ENCODE measurements at regions not wholly inside any gene's neighbourhood (a gene's known extent, or its start where the extent isn't known, plus 50 kb on each side); places are given as distances from the start of the nearest gene placed in this dataset.

GRCh38 chr17:79428988-79429387, 181.9 kb downstream of the RBFOX3 start:
- Histone ChIP-seq H4K20me1 (ENCODE audit: insufficient read depth) (no peaks in the 10 kb centered on the region), H3K27ac (no peak overlapping the region), H3K9me2 (ENCODE audit: insufficient read depth) (no peaks in the 10 kb centered on the region), H3K9me3 (ENCODE audit: insufficient read depth, low read depth) (no peaks in the 10 kb centered on the region), H3K27me3 (ENCODE audit: insufficient read depth, low read depth) (peaks cover 94% of the 10 kb centered on the region), H3K4me1 (replicated peaks; ENCODE audit: insufficient read depth) (no peaks in the 10 kb centered on the region), H3K4me2 (no peak overlapping the region), H3K36me3 (ENCODE audit: low read depth) (no peaks in the 10 kb centered on the region), H2AFZ (no peak overlapping the region), H3F3A (ENCODE audit: insufficient read depth, low read depth) (no peaks in the 10 kb centered on the region), H3K79me2 (ENCODE audit: low read depth) (no peaks in the 10 kb centered on the region), H3K4me3 (no peak overlapping the region)
- ChIA-PET CTCF (no interaction called here), POLR2A (ENCODE audit: unreplicated experiment) (no interaction called here)
- no peak for DNase-seq
- no peak for TF ChIP-seq CTCF (conservative IDR thresholded peaks at IDR 0.05)
- no peak for TF ChIP-seq EZH2 (IDR thresholded peaks at IDR 0.05; ENCODE audit: low read depth)
- intact Hi-C loops (cut with micrococcal nuclease; ENCODE audit: unreplicated experiment): no loop called here
- no TSS peak for BruUV-seq (replicated peaks)

- TF ChIP-seq CTCF (conservative IDR thresholded peaks at IDR 0.05) (no peak), EZH2 (IDR thresholded peaks at IDR 0.05; ENCODE audit: low read depth) (no peak)
- no TSS peak for BruUV-seq (replicated peaks)
- Histone ChIP-seq H4K20me1 (ENCODE audit: insufficient read depth) (no peaks in the 10 kb centered on the region), H3K4me2 (no peak overlapping the region), H3K9me2 (ENCODE audit: insufficient read depth) (no peaks in the 10 kb centered on the region), H3K4me1 (replicated peaks; ENCODE audit: insufficient read depth) (no peaks in the 10 kb centered on the region), H3K27me3 (ENCODE audit: insufficient read depth, low read depth) (peaks cover 97% of the 10 kb centered on the region), H2AFZ (no peak overlapping the region), H3K9me3 (ENCODE audit: insufficient read depth, low read depth) (no peaks in the 10 kb centered on the region), H3K79me2 (ENCODE audit: low read depth) (no peaks in the 10 kb centered on the region), H3F3A (ENCODE audit: insufficient read depth, low read depth) (no peaks in the 10 kb centered on the region), H3K36me3 (ENCODE audit: low read depth) (no peaks in the 10 kb centered on the region), H3K27ac (no peak overlapping the region), H3K4me3 (no peak overlapping the region)
- no peak for DNase-seq
- intact Hi-C loops (cut with micrococcal nuclease; ENCODE audit: unreplicated experiment): no loop called here
- ChIA-PET CTCF (no interaction called here), POLR2A (ENCODE audit: unreplicated experiment) (no interaction called here)
These were observed 183.0 kb downstream of the RBFOX3 start for GRCh38 chr17:79427621-79428539.

GRCh38 chr17:79425686-79426085, 185.2 kb downstream of the RBFOX3 start:
- H3K27ac ChIP-seq: no peak overlapping the region
- intact Hi-C loops (cut with micrococcal nuclease; ENCODE audit: unreplicated experiment): no loop called here
- no peak overlapping the region for H3K4me2 ChIP-seq
- no peaks in the 10 kb centered on the region for H3K4me1 ChIP-seq (replicated peaks; ENCODE audit: insufficient read depth)
- POLR2A ChIA-PET (ENCODE audit: unreplicated experiment): no interaction called here
- H3F3A ChIP-seq (ENCODE audit: insufficient read depth, low read depth): no peaks in the 10 kb centered on the region
- H3K9me3 ChIP-seq (ENCODE audit: insufficient read depth, low read depth): no peaks in the 10 kb centered on the region
- DNase-seq: no peak
- H3K4me3 ChIP-seq: no peak overlapping the region
- no TSS peak for BruUV-seq (replicated peaks)
- H3K9me2 ChIP-seq (ENCODE audit: insufficient read depth): no peaks in the 10 kb centered on the region
- no peaks in the 10 kb centered on the region for H3K36me3 ChIP-seq (ENCODE audit: low read depth)
- H4K20me1 ChIP-seq (ENCODE audit: insufficient read depth): no peaks in the 10 kb centered on the region; the same call in 1 of the 2 replicates
- no peak overlapping the region for H2AFZ ChIP-seq
- H3K27me3 ChIP-seq (ENCODE audit: insufficient read depth, low read depth): peaks cover 94% of the 10 kb centered on the region
- CTCF ChIA-PET: no interaction called here
- TF ChIP-seq EZH2 (IDR thresholded peaks at IDR 0.05; ENCODE audit: low read depth) (no peak), CTCF (conservative IDR thresholded peaks at IDR 0.05) (no peak)
- no peaks in the 10 kb centered on the region for H3K79me2 ChIP-seq (ENCODE audit: low read depth)
